Fibroblast of skin of back (primary cell): ENCODE measurements at regions not wholly inside any gene's neighbourhood (a gene's known extent, or its start where the extent isn't known, plus 50 kb on each side); places are given as distances from the start of the nearest gene placed in this dataset.

ENCODE experiments used
- DNase-seq: peaks from one replicate; pipeline ENCODE4 v3.0.0-alpha.2; 2013

- no peak for DNase-seq
These were observed 174.2 kb downstream of the BUD13 start for GRCh38 chr11:116598556-116598955.

- no peak for DNase-seq
These were observed 174.8 kb downstream of the BUD13 start for GRCh38 chr11:116598036-116598435.

GRCh38 chr11:116596346-116597260 is 176.2 kb downstream of the BUD13 start:
- DNase-seq = no peak

GRCh38 chr11:116595305-116595880 is 177.4 kb downstream of the BUD13 start:
- DNase-seq = no peak

- no peak for DNase-seq
These were observed 181.8 kb downstream of the BUD13 start for GRCh38 chr11:116590844-116591570.

- no peak for DNase-seq
These were observed 183.4 kb downstream of the BUD13 start for GRCh38 chr11:116589402-116589801.

GRCh38 chr11:116586392-116586791 is 186.4 kb downstream of the BUD13 start:
- DNase-seq = no peak

- no peak for DNase-seq
These were observed 190.2 kb downstream of the BUD13 start for GRCh38 chr11:116582571-116582970.

- no peak for DNase-seq
These were observed 191.4 kb downstream of the BUD13 start for GRCh38 chr11:116581349-116581748.

GRCh38 chr11:116580799-116581198 is 192.0 kb downstream of the BUD13 start:
- DNase-seq = no peak

- DNase-seq = no peak
These were observed 192.7 kb downstream of the BUD13 start for GRCh38 chr11:116579857-116580727.

GRCh38 chr11:116579031-116579653 is 193.6 kb downstream of the BUD13 start:
- DNase-seq = no peak

GRCh38 chr11:116577956-116578355 is 194.8 kb downstream of the BUD13 start:
- DNase-seq = no peak

- DNase-seq = no peak
These were observed 195.5 kb downstream of the BUD13 start for GRCh38 chr11:116577273-116577672.

- peak; percentile 6 for DNase-seq
These were observed 196.3 kb downstream of the BUD13 start for GRCh38 chr11:116576526-116576925.

GRCh38 chr11:116567721-116568242 is 205.0 kb downstream of the BUD13 start:
- DNase-seq = no peak

GRCh38 chr11:116563712-116564047 is 209.1 kb downstream of the BUD13 start:
- DNase-seq = no peak

GRCh38 chr11:116563028-116563711 is 209.6 kb downstream of the BUD13 start:
- peak; percentile 46 for DNase-seq

GRCh38 chr11:116560589-116560988 is 212.2 kb downstream of the BUD13 start:
- no peak for DNase-seq

- DNase-seq = peak; percentile 73
These were observed 214.1 kb downstream of the BUD13 start for GRCh38 chr11:116558504-116559211.
